Prostate gland (tissue), 2 donors: ENCODE measurements at regions not wholly inside any gene's neighbourhood (a gene's known extent, or its start where the extent isn't known, plus 50 kb on each side); places are given as distances from the start of the nearest gene placed in this dataset.

ENCODE experiments used
- CTCF ChIP-seq, 4 experiments: fragments of 200-600 bp in 2 of 4; fragments of 450-650 bp in 2 of 4; sonication (generic) in 2 of 4; IDR thresholded peaks; 1 replicate in 3 of 4; 2 replicates in 1 of 4; pipeline ENCODE4 v1.5.1; 2016 to 2019; ENCODE audit warnings: antibody characterized with exemption in 4 of 4, mild to moderate bottlenecking in 2 of 4, moderate library complexity in 2 of 4
- POLR2A ChIP-seq: fragments of 450-650 bp; IDR thresholded peaks from one replicate; pipeline ENCODE4 v1.6.1; 2016; ENCODE audit warnings: antibody characterized with exemption, mild to moderate bottlenecking
- POLR2AphosphoS5 ChIP-seq: sonication (generic); formaldehyde crosslinking; IDR thresholded peaks from one replicate; pipeline ENCODE4 v1.6.1; 2017; ENCODE audit warnings: antibody characterized with exemption

GRCh38 chr3:168952551-168952950 is 711.0 kb downstream of the MECOM start:
- TF ChIP-seq CTCF (IDR thresholded peaks at IDR 0.05) (peak in 2 of 4 experiments; percentile 22 to 34), POLR2A (no peak), POLR2AphosphoS5 (no peak)
